NCI-H345 (cell line): ENCODE measurements at regions not wholly inside any gene's neighbourhood (a gene's known extent, or its start where the extent isn't known, plus 50 kb on each side); places are given as distances from the start of the nearest gene placed in this dataset.

Experiments
- DNase-seq: peaks from one replicate; lab custom pipeline; 2025; lab: John Stamatoyannopoulos, UW

- DNase-seq, result no peak
These were observed 317.7 kb downstream of the VPS13C start for GRCh38 chr15:61742591-61742990.

GRCh38 chr15:61736790-61737189, 323.5 kb downstream of the VPS13C start:
- no peak for DNase-seq

GRCh38 chr15:61731099-61731498, 329.1 kb downstream of the VPS13C start:
- DNase-seq, result no peak

DNA sequence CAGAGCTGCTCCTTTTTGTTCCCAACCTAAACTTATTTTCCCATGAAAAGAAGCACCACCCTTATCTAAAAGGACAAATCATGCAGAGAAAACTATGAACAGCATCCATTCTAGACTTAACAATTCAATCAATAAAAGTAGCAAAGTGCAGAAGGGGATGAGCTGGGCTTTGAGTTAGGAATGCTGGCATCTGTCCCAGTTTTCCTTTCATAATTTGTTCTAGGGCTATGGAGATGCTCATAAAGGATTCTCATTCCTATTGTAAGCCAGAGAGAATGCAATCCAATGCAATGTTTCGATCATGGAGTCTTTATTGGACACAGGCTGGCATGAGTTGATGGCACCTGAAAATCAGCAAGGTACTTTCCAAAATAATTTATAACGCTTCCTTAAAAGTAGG, 330.6 kb downstream of the VPS13C start:
- DNase-seq, result no peak

DNA sequence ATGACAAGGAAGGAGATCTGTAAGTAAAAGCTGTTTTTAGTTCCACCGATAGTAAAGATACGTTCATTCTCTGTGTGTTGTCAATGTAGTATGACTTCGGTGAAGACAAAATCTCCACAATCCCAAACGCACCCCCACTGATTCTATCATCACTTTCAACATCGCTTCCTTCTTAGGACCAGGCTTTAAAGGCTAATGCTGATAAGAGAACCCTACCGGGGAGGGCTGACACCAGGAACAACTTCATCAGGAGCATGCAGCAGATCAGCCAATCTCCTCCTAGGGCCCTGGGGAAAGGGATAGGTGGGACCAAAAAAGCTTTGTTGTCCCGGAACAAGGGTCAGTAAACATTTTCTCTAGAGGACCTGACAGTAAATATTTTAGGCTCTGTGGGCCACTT, 334.1 kb downstream of the VPS13C start:
- no peak for DNase-seq

DNA sequence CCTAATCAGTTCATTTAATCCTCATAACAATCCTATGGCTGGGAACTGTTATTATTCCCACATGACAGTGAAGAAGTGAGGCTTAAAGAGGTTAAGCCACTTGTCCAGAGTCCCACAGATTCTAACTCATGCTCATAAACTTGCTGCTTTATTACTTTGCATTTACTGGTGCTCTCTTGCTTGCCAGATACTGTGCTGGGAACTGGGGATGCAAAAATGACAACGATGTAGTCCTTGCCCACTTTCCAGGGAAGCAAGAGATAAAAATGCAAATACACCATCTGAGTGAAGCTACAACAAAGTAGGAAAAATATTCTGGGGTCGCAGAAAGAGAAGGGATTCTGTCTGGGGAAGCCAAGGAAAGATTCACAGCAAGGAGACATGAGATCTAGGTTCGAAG, 335.0 kb downstream of the VPS13C start:
- no peak for DNase-seq

GRCh38 chr15:61724251-61724939, 335.9 kb downstream of the VPS13C start:
- no peak for DNase-seq

DNA sequence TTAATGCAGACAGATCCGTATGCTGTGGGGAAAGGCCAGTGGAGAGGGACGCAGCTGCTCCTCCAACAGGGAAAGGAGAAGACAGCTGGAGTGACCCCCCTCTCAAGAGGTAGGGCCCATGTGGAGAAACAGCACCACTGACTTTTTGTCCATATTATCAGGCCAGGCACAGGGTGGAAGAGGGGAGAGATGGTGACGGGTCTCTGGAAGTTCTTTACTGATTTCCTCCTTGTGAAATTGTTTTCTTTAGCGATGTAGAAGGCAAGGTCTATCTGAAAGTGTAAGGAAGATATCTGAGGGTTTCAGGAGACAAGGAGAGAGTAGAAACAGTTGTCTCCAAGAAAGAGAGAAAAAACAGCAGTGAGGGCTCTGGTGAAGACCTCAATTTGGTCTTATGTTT, 338.8 kb downstream of the VPS13C start:
- no peak for DNase-seq

DNA sequence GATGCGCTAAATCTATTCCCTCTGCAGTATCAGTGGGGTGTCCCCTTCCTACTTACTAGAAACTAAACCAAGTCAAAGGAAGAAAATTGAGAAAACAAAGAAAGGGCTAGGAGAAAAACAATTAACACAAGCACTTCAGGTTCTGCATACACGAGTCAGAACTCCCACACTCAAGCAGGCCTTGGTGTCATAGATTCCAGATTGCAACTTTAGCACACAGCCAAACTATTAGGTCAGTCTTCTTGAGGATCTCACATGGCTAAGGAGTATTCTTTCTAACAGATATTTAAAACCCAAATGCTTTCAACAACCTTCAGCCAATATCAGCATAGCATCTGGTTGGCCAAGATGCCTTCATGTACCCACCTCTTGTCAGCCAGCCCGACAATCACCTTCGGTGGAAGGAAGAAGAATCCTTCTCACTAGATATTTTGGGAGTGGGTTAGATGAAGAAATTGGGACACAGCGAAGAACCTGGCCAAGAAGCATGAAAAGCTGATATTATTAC, 340.0 kb downstream of the VPS13C start:
- DNase-seq, result no peak

DNA sequence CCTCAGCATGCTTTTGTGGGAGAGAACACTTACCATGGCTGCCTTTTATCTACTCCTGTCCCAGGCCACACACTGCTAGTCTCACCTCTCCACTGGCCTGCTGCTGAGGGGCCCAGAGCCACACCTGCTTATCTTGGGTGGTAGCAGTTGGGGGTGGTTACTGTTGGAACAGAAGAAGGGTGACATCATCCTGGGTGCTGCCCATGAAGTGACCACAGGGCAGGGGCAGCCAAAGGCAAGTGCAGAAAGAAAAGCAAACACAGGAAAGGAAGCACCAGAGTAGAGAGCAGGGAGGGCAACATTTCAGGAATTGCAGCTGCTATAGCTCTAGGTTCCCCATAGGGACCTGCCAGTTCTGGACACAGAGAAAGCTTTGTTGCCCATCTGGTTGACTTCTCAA, 345.2 kb downstream of the VPS13C start:
- no peak for DNase-seq

GRCh38 chr15:61712129-61712759, 348.0 kb downstream of the VPS13C start:
- no peak for DNase-seq

GRCh38 chr15:61702224-61703020, 357.8 kb downstream of the VPS13C start:
- DNase-seq, result peak; percentile 32

DNA sequence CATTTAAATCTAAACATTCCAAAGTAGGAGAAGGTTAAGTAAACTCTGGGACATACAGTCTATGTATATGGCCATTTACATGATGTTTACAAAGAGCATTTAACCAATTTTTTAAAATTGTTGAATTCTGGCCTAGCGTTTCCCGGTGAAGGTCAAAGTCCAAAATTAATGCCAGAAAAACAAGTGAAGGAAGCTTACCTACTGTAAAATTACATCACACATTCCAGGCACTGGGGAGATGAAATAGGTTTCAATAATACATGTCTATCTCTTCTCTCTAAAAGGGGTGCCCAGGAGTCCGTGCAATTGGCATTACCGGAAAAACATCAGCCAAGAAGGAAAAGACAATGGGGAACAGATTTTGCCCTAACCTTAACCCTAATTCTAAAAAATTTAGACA, 358.8 kb downstream of the VPS13C start:
- no peak for DNase-seq

DNA sequence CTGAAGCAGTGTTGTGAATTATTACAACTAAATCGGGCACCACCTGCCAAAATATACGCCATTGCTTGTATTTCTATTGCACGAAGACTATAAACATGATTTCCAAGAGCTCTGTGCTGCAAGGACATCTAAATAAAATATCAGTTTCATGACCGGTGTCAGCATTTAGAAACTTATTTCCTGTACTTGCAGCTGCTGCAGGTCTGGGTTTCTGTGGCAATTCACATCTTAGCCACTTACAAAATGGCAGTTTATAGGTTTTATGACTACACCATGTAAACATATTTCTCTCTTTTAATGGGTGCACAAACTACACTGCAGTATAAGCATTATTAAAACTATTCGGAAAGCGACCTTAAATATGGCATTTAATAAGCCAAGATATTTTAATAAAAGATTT, 359.4 kb downstream of the VPS13C start:
- DNase-seq, result no peak

DNA sequence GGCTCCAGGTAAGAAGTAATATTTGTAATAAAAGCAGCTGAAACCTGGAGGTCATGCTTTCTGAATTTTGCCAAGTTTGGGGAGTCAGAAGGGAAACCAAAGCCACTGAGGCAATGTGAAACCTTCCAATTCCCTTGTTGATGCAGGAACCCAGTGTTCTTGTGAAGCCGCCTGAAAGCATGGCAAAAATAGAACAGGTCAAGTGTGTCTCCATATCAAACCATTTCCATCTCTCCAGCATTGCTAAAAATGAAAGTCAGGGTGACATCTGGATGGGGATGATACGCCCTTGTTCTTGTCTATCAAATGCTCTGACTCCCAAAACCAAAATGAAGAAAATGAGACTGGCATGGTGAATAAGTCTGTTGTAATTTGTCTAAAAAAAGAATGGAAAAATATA, 362.5 kb downstream of the VPS13C start:
- DNase-seq, result no peak

GRCh38 chr15:61689067-61689466, 371.2 kb downstream of the VPS13C start:
- no peak for DNase-seq

DNA sequence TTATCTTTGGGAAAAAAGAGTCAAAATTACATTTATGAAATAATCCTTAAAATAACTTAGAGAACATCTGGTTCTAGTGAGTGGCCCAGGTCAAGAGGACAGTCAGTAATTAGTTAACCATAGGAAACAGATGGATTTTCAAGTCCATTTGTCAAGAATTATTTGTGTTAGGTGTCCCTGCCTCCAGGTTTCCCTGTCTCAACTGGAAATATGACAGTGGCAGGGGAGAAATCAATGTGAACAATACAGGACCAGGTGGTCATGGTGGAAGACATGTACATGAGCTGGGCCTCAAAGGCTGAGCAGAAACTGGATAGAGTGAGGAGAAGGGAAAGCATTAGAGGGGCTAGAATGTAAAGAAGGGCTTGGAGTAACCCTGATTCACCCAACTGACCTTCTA, 372.6 kb downstream of the VPS13C start:
- no peak for DNase-seq

DNA sequence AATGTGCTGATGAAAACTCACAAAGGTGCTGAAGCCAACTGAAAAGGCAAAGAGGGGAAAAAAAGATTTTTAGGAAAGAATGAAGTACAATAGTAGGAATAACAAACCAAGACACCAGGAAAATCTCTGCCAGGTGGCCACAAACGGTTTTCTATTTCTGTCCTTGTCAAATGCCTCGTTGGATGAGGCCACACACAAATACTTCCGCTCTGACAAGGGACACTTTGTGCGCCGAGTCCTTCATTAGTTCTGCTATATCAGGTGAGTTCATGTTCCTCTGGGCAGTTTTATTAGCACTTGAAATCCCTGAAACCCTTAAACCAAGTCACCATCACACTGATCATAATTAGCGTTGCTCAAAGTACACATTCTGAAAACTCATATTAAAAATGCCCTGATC, 373.1 kb downstream of the VPS13C start:
- DNase-seq, result no peak

DNA sequence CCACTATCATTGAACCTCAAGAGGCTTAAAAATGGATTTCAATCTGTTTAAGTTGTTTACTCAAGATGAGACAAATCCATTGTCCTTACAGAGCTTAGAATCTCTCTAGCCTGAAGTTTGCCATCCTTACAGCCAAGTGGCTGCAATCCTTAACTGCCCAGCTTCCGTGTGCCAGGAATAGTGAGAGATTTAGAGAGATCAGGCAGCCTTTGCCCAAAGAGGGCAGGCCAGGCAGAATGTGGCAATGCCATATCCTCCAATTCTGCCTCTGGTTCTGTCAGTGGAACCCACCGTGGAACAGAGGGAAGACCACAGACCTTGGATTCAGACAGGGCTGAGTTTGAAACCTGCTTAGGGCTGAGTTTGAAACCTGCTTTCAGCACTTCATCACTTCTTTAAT, 374.3 kb downstream of the VPS13C start:
- no peak for DNase-seq

GRCh38 chr15:61685534-61685933, 374.7 kb downstream of the VPS13C start:
- DNase-seq, result no peak

- no peak for DNase-seq
These were observed 375.3 kb downstream of the VPS13C start for GRCh38 chr15:61684749-61685467.
